Esophagus muscularis mucosa (tissue), 4 donors: ENCODE measurements at regions not wholly inside any gene's neighbourhood (a gene's known extent, or its start where the extent isn't known, plus 50 kb on each side); places are given as distances from the start of the nearest gene placed in this dataset.

Experiments used
- DNase-seq: peaks from one replicate; pipeline ENCODE4 v3.0.0-alpha.2; 2017; ENCODE audit errors: extremely low spot score
- H3K27ac ChIP-seq, 4 donors: fragments of 200-600 bp; sonication (generic); replicated peaks in 1 of 4; 1 replicate in 3 of 4; 2 replicates in 1 of 4; pipeline ENCODE4 v1.5.1; 2016 to 2019; ENCODE audit warnings: mild to moderate bottlenecking in 1 of 4
- H3K27me3 ChIP-seq, 4 donors: fragments of 200-600 bp; sonication (generic); one replicate each; pipeline versions ENCODE4 v1.5.1 to v1.6.0; 2016 to 2019
- H3K36me3 ChIP-seq, 4 donors: fragments of 200-600 bp; sonication (generic); one replicate each; pipeline ENCODE4 v1.5.1; 2016 to 2019
- H3K4me1 ChIP-seq, 4 donors: fragments of 200-600 bp; sonication (generic); one replicate each; pipeline ENCODE4 v1.5.1; 2016 to 2019
- H3K4me3 ChIP-seq, 4 donors: fragments of 200-600 bp; sonication (generic); 1 replicate in 2 of 4; 2 replicates in 2 of 4; pipeline ENCODE4 v1.5.1; 2016 to 2019; ENCODE audit warnings: mild to moderate bottlenecking in 4 of 4, moderate library complexity in 1 of 4
- H3K9me3 ChIP-seq, 4 donors: fragments of 200-600 bp; sonication (generic); 1 replicate in 3 of 4; 2 replicates in 1 of 4; pipeline ENCODE4 v1.5.1; 2016 to 2019
- EP300 ChIP-seq: sonication (generic); formaldehyde crosslinking; IDR thresholded peaks from one replicate; pipeline ENCODE4 v1.6.1; 2017; ENCODE audit warnings: antibody characterized with exemption
- POLR2A ChIP-seq: fragments of 450-650 bp; IDR thresholded peaks from one replicate; pipeline ENCODE4 v1.6.1; 2017; ENCODE audit warnings: antibody characterized with exemption, moderate library complexity, mild to moderate bottlenecking, low read depth
- POLR2AphosphoS5 ChIP-seq, 2 donors: sonication (generic); formaldehyde crosslinking; IDR thresholded peaks; one replicate each; pipeline ENCODE4 v1.6.1; 2017; ENCODE audit warnings: antibody characterized with exemption in 2 of 2
- WGBS: methylation state at CpG from one replicate; pipeline ENCODE4 v1.1.5; 2018; 5-methylcytosine and 5-hydroxymethylcytosine counted together
- intact Hi-C: fragments of 100-400 bp; cut with DNase I; formaldehyde crosslinking; loops from one replicate; pipeline ENCODE4 v1.15.1; 2023
- TF ChIP-seq, protein P1 (sequence below), 3 experiments: fragments of 200-600 bp in 2 of 3; fragments of 450-650 bp in 1 of 3; sonication (generic) in 2 of 3; IDR thresholded peaks; one replicate each; pipeline ENCODE4 v1.5.1; 2017 to 2019; ENCODE audit warnings: antibody characterized with exemption in 3 of 3, mild to moderate bottlenecking in 2 of 3, moderate library complexity in 1 of 3

DNA sequence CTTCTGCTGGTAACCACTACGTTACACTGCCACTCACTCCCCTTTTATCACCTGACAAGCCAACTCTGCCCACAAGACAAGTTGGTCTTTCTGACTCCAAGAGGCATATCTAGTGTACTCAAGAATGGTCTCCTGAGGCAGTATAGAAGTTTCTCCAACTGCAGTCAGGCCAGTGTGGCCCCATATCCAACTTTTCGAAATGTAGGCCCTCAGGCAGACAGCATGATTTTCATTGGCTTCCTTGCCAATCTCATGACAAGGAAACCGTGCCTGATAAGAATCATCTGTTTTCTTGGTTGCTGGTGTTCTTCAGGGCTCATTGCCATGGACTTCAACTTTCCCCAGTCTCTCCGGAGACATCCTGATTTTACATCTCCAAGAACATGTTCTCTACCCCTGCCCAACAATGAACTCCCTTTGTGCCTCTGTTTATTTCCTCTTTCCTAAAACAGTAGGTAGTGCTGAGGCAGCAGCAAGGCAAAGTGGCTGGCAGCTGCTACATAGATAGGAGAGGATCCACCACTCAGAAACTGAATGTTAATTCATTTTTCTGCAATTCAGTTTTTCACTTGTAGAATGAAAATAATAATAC, 62.6 kb upstream of the SEMA6A start:
- no peaks in the 10 kb centered on the region for H3K36me3 ChIP-seq
- no peaks in the 10 kb centered on the region for H3K9me3 ChIP-seq
- TF ChIP-seq EP300 (no peak), POLR2A (no peak), POLR2AphosphoS5 (IDR thresholded peaks at IDR 0.05) (no peak)
- TF ChIP-seq, protein P1, sequence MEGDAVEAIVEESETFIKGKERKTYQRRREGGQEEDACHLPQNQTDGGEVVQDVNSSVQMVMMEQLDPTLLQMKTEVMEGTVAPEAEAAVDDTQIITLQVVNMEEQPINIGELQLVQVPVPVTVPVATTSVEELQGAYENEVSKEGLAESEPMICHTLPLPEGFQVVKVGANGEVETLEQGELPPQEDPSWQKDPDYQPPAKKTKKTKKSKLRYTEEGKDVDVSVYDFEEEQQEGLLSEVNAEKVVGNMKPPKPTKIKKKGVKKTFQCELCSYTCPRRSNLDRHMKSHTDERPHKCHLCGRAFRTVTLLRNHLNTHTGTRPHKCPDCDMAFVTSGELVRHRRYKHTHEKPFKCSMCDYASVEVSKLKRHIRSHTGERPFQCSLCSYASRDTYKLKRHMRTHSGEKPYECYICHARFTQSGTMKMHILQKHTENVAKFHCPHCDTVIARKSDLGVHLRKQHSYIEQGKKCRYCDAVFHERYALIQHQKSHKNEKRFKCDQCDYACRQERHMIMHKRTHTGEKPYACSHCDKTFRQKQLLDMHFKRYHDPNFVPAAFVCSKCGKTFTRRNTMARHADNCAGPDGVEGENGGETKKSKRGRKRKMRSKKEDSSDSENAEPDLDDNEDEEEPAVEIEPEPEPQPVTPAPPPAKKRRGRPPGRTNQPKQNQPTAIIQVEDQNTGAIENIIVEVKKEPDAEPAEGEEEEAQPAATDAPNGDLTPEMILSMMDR (IDR thresholded peaks at IDR 0.05), result no peak
- no peaks in the 10 kb centered on the region for H3K27me3 ChIP-seq
- H3K4me1 ChIP-seq, result no peaks in the 10 kb centered on the region
- 51% methylated on average over 4 of the region's 4 CpGs for whole genome bisulfite sequencing
- H3K4me3 ChIP-seq, result no peak overlapping the region
- intact Hi-C loops, result no loop called here
- DNase-seq, result no peak
- H3K27ac ChIP-seq, result no peak overlapping the region

DNA sequence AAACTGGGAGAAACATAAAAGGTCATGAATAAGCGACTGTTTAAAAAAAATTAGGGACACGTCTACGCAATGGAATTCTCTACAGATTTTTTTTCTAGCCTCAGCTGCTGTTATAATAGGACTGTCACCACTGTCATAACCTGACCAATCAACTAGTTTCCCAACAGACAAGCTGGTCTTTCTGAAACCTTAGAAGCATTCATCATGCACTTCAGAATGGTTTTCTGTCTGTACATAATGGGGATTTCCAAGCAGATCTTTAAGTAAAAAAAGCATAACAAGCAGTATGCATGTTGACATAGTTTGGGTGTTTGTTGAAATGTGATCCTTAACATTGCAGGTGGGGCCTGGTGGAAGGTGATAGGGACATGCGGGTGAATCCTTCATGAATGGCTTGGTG, 58.3 kb upstream of the SEMA6A start:
- TF ChIP-seq EP300, result no peak
- TF ChIP-seq, protein P1 (IDR thresholded peaks at IDR 0.05), result no peak
- TF ChIP-seq POLR2A, result no peak
- TF ChIP-seq POLR2AphosphoS5 (IDR thresholded peaks at IDR 0.05), result no peak
- 81% methylated on average over 4 of the region's 4 CpGs for WGBS
- intact Hi-C loops, result no loop called here
- no peak overlapping the region for H3K27ac ChIP-seq
- H3K4me3 ChIP-seq, result no peak overlapping the region
- no peaks in the 10 kb centered on the region for H3K4me1 ChIP-seq
- H3K27me3 ChIP-seq, result no peaks in the 10 kb centered on the region
- H3K36me3 ChIP-seq, result no peaks in the 10 kb centered on the region
- H3K9me3 ChIP-seq, result no peaks in the 10 kb centered on the region
- DNase-seq, result no peak

DNA sequence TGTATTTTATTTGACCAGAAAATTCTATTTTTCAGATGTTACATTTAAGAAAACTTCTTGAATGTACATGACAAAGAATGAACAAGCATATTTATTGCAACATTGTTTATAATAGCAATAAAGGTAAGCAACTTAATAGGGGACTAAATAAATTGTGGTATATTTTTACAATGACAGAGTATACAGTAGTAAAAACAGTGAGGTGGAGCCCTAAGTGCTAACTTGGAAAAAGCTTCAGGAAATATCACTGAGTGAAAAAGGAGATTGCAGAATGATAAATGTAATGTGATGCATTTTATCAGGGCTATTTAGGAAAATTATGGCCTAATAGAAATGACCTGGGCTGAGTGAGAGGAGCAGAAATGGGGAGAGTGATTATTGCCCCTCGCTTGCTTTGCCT, 56.5 kb upstream of the SEMA6A start:
- Histone ChIP-seq H3K27ac (no peak overlapping the region), H3K27me3 (no peaks in the 10 kb centered on the region), H3K4me1 (peaks cover 5 to 16% (median 11%) of the 10 kb centered on the region in 4 donors), H3K9me3 (no peaks in the 10 kb centered on the region), H3K36me3 (no peaks in the 10 kb centered on the region), H3K4me3 (no peak overlapping the region)
- TF ChIP-seq EP300 (no peak), POLR2AphosphoS5 (IDR thresholded peaks at IDR 0.05) (no peak), POLR2A (no peak)
- TF ChIP-seq, protein P1 (IDR thresholded peaks at IDR 0.05), result no peak
- intact Hi-C loops, result no loop called here
- WGBS, result 100% methylated on average over 1 of the region's 1 CpG
- DNase-seq, result no peak

DNA sequence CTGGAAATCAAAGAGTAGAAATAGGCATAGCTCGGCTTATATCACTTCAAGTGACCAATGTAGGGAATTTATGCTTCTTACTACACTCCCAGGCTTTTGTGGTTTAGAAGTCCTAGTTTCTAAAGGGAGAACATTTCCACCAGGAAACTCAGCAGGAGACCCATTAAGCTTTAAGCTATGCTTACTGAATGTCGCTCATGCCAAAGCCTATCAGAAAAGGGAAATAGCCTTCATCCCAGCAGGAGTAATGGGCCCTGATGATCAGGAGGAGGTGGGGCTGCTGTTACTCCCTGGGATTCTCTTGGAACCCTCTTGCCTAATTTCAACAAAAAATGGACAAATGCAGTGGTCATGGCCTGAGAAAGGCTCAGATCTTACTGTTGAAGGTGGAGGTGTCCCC, 54.5 kb upstream of the SEMA6A start:
- H3K36me3 ChIP-seq, result no peaks in the 10 kb centered on the region
- intact Hi-C loops, result no loop called here
- WGBS, result 79% methylated on average over 2 of the region's 2 CpGs
- H3K9me3 ChIP-seq, result no peaks in the 10 kb centered on the region
- H3K27me3 ChIP-seq, result no peaks in the 10 kb centered on the region
- H3K27ac ChIP-seq, result no peak overlapping the region
- H3K4me1 ChIP-seq, result peaks cover 5 to 20% (median 18%) of the 10 kb centered on the region in 4 donors
- no peak overlapping the region for H3K4me3 ChIP-seq
- TF ChIP-seq, protein P1 (IDR thresholded peaks at IDR 0.05), result no peak
- TF ChIP-seq POLR2AphosphoS5 (IDR thresholded peaks at IDR 0.05), result no peak
- TF ChIP-seq POLR2A, result no peak
- DNase-seq, result no peak
